GM19239 (cell line): ENCODE measurements at regions not wholly inside any gene's neighbourhood (a gene's known extent, or its start where the extent isn't known, plus 50 kb on each side); places are given as distances from the start of the nearest gene placed in this dataset.
A peak's percentile ranks its signal among the peaks of the same experiment; 100 is the strongest.
"Not testable (repeated sequence)": the region's sequence is repeated elsewhere in the genome, so short reads cannot be mapped to it uniquely, and the experiment has no call there.

Experiments
- DNase-seq: peaks from one replicate; pipeline ENCODE4 v3.0.0; 2011; ENCODE audit warnings: low spot score; ENCODE audit not compliant: insufficient read length
- FAIRE-seq: peaks from 2 replicates; lab custom pipeline; 2011; peaks lifted over from hg19 to GRCh38; lab: Jason Lieb, UNC

GRCh38 chr3:159252772-159253384 lies 451.0 kb downstream of the MFSD1 start:
- no peak for DNase-seq
- no peak for FAIRE-seq

DNA sequence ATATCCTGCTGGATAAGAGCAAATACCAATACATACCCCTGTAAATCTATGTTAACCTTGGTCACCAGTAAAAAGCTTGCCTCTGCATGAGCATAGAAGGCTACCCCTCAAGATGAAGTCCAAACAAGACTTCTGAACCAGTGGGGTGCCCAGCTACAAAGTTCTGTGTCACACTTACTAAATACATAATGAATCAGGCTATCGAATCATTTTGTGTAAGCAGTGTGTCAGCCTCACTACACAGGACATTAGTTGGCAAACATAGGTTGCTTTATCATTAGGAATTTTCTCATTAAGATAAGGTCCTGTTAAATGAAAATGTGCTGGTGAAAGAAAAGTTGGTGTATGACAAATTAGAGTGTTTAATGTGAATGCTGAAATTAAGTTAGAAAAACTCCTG lies 452.0 kb downstream of the MFSD1 start:
- FAIRE-seq (no peak), DNase-seq (no peak)

DNA sequence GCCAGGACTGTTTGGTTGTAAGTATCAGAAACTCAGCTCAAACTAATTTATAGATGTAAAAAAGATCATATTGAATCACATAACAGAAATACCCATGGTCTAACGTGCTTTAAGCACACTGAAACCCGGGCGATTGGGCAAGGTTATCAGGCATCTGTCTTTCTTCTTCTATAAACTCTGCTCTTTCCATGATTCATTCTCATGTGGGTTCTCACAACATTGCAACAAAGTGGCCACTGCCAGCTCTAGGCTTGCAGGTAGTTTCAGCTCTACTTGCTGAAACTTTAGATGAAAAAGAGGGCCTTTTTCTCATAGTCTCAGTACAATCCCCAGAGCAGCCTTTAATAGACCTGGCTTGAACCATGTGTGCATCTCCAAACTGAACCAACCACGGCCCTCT lies 456.1 kb downstream of the MFSD1 start:
- DNase-seq, result no peak
- no peak for FAIRE-seq

DNA sequence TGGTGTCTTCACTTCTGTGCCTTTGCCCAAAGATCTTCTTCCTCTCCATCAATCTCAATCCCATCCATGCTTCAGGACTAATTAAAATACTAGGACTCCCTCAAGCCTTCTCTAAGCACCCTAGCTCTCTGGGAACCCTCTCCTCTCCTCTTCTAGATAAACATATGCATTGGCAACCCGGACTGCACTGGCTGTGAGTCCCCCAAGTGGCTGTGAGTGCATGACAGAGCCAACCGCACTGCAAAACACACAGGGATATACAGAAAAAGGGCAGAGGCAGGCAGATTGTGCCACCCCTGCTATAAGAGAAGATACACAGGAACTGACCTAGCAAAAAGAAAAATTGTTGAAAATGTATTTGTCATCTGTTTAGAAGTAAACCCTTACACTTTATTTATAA lies 457.1 kb downstream of the MFSD1 start:
- FAIRE-seq (no peak), DNase-seq (no peak)

- FAIRE-seq, result peak; percentile 45
Observed at GRCh38 chr3:159260049-159260662, 458.3 kb downstream of the MFSD1 start.

GRCh38 chr3:159261333-159261732 lies 459.5 kb downstream of the MFSD1 start:
- not testable (repeated sequence) for FAIRE-seq, DNase-seq

More at GRCh38 chr3:159260049-159260662, 458.3 kb downstream of the MFSD1 start:
- peak; percentile 6 for DNase-seq

- FAIRE-seq, result peak; percentile 87
- no peak for DNase-seq
Observed at GRCh38 chr3:159263750-159264553, 462.1 kb downstream of the MFSD1 start.

DNA sequence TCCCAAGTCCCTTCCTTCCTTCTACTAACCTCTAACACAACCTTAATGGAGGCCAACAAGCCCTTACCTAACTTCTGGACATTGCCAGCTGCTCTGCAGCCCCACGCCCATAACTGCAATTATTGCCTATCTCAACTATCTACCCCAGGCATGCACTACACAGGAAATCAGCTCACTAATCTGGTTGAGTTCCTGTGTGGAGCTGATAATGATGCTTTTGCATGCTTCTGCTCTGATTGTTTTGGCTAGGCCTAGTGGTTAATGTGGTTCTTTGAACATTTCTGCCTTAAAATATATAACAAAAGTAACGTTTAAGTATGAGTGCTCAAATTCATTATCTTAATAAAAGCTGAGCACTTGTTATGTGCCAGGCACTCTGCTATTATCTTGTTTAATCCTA lies 463.9 kb downstream of the MFSD1 start:
- no peak for FAIRE-seq
- no peak for DNase-seq

DNA sequence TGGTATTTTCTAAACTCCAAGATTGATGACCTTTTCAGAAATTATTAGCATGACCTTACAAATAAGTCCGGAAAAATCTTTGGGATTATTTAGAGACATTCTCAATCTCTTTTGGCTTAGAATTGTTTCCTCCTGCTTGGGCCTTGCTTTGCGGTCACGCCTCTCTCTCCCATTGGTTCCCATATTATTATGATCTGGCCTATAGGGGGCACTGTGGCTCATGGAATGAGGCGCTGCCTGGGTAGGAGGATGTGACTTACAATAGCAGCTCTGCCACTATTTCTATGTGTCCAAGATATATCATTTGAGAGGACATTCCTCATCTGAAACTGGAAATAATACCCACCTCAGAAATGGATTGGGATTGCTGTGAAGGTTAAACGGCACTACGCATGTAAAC lies 464.9 kb downstream of the MFSD1 start:
- DNase-seq (no peak), FAIRE-seq (no peak)

- FAIRE-seq (no peak), DNase-seq (no peak)
Observed at GRCh38 chr3:159271799-159272512, 470.1 kb downstream of the MFSD1 start.

- DNase-seq, result no peak
- FAIRE-seq, result no peak
Observed at GRCh38 chr3:159273070-159273469, 471.2 kb downstream of the MFSD1 start.

GRCh38 chr3:159273608-159274007 lies 471.8 kb downstream of the MFSD1 start:
- DNase-seq, result no peak
- FAIRE-seq, result no peak

- FAIRE-seq (no peak), DNase-seq (no peak)
Observed at GRCh38 chr3:159275741-159276140, 473.9 kb downstream of the MFSD1 start.

DNA sequence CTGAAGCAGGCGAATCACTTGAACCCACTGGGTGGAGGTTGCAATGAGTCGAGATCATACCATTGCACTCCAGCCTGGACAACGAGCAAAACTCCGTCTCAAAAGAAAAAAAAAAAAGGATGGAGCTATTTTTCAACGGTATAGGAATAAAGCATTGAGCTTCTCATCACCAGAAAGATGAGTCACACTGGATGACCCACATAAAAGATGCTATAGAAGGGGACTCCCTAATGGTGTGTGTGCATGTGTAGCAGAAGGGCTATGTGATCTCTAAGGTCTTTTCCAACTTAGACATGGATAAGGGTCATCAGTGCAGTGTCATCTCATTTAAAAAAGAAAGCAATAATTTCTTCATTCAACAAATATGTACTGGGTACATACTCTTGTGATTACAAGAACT lies 476.0 kb downstream of the MFSD1 start:
- DNase-seq, result no peak
- FAIRE-seq, result no peak

DNA sequence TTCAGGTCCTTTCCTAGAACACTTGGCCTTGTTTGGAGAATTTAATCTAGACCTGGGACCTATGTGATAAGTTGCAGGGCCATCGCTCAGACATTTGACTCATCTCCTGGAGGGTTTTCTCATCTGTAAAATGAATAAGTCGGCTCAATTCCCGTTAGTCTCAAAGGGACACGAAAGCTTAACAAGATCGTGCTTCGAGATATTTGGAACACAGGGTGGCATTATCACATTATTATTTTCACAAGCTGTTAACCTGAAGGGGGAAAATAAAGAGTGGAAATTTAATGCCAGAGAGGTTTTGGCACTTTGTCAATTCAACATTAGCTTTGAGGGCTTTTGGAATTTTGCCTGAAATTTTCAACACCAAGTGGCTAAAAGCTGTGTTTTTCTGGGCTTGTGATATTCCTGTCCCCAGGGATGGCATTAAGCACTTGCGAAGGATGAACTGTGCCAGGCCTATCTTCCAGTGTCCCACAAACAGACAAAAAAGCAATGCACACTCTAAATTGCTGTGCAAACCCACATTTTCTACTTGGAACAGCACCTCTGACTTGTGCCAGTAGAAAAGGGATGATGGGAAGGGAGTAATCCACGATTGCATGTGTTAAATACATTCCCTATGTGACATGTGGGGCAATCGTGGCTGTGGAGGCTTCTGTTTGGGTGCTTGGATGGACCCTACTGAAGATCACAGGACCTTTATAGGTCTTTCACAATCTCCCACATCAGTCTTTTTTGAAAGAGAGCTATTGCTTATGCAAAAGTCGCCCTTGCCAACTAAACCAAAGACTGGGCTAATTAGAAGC lies 478.7 kb downstream of the MFSD1 start:
- DNase-seq, result no peak
- FAIRE-seq, result no peak

DNA sequence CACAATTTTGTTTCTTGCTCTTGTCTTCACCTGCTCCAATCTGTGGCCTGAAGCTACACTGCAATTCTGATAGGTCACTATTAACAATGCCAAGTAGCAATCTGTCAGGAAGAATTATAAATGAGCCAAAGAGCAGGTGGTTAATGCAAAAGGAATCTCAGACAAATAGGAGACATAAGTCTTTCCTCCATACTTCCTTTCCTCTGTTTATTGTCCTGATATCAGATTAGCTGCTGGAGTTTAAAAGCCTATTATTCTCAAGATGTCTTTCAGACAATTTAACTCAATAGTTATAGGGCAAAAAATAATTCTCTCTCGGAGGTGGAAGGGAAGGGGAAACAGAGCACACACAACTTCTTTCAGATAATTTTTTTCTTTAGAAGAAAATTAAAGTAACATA lies 491.6 kb downstream of the MFSD1 start:
- FAIRE-seq (no peak), DNase-seq (no peak)

DNA sequence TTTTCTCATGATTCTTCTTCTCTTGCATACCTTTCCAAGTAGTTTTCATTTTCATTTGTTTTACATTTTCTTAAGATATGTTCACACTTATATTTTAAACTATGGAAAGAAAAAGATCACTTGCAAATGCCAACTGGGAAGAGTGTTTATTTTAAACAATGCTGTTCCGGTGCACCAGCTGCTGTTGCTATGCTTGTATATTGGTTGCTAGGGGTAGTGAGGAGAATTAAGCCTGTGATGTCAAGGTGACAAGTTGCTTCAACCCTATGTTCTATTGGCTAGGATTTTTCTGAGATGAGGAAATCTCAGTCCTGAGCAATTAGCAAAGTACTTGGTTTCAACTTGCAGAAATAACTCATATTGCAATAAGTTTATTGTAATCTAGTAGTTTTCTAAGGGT lies 500.1 kb downstream of the MFSD1 start:
- FAIRE-seq (no peak), DNase-seq (no peak)

DNA sequence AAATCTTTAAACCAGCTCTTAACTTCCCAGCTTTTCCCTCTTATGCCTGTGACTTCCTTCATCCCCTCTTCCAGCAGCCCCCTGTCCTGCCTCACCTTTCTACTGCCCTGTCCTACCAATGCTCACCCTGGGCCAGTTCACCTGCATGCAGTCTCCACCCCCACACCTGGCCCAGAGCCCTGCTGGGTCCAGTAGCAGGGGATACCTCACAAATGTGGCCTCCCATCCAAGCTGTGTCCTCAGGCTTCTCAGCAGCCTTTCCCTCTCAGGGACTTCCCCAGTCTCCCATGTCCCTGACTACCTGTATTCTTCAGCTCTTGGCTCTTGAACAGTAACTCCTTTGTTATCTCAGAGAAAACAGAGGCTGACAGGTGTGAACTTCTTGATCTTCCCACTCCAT lies 503.2 kb downstream of the MFSD1 start:
- DNase-seq, result no peak
- FAIRE-seq, result no peak

GRCh38 chr3:159316706-159317105 lies 514.9 kb downstream of the MFSD1 start:
- not testable (repeated sequence) for DNase-seq, FAIRE-seq

DNA sequence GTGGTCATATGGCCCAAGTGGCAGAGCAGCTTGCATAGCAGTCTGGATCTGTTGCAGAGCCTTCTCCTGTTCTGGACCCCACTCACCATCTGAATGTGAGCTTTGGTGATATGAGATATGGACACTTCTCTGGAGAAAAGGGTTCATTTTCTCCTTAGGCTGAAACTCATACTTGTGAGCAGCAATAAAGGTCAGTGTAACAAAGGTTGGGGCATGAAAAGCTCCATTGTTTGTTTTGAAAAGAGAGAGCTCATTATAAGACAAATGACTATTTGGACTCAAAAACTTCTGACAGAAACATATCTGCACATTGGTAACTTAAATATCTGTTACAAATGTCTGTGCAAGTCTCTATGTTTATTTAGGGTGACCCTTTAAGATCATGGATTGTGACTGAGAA lies 517.3 kb downstream of the MFSD1 start:
- DNase-seq, result no peak
- no peak for FAIRE-seq
